ENCODE measurements at regions not wholly inside any gene's neighbourhood (a gene's known extent, or its start where the extent isn't known, plus 50 kb on each side); places are given as distances from the start of the nearest gene placed in this dataset.
"Not testable (repeated sequence)": the region's sequence is repeated elsewhere in the genome, so short reads cannot be mapped to it uniquely, and the experiment has no call there.

DNA sequence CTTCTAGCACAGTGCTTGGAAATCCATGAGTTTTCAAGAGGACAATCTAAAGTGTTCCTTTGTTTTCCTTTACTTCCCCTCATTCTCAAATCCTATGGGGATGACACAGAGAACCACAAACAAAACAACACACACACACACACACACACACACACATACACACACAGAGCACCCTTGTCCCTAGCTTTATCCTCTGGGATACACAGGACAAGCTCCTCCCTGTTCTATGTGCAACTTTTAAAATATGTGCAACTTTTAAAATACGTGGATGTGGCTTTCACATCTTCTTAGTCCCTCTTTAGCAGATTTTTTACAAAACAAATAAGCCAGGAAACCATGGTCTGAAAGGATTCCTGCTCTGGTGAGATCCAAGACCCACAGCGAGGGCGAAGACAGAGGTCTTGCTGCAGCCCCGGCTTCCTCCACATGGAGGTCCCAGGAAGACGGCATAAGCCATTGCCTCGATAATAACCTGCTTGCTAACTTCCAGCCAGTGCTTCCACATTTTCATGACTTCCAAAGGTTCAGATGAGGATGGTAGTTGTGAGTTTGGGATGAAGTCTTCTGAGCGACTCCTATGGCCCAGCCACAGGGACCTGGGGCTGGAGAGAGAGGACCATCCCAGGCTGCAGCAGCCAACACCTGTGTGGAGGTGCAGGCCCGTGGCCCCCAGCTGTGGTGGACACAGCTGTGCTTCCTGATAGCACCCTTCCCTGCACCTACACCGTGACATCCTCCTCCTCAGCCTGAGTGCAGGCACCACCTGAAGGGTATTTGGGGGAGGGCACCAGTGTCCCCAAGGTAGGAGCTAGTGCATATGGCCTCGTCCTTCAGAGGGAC, 62.8 kb upstream of the CD93 start:
- no peak for DNase-seq

GRCh38 chr20:23147964-23148730, 62.0 kb upstream of the CD93 start:
- DNase-seq: peak in 3 of 14 donors; percentile 9 to 50 (median 39)

- DNase-seq: no peak
Observed at GRCh38 chr20:23147647-23147963, 61.5 kb upstream of the CD93 start.

DNA sequence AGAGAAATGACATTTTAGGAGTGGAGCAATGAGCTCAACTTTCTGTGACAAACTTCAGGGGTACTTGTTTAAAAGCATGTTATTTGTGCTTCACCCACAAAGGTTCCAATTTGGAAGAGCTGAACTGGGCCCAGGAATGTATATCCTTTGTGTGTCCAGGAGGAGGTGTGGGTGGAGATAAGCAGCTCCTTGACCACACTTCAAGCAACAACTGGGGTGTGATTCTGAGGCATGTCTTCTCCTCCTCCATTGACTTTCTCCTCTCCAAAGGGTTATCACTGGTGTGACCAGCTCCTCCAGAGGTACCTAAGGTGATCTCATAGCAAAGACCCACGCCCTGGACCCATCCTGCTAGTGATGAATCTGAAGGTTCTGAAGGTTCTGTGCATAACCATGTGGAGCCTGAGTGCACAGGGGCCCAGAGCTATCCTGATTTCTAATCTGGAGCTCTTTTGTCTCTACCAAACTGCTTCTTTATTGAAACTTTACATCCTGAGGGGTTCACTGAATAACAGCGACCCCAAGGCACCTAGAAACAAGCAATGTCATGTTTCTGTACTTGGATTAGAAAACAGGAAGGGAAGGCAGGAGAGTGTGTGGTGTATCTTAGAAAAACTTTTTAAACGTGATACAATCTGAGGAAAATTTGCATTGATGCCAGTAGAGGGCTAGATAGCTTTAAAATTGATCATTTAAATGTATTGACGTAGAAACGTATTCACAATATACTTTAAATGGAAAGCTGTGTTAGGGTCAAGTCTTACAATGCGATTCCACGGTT, 60.9 kb upstream of the CD93 start:
- DNase-seq: no peak

GRCh38 chr20:23146181-23146580, 60.1 kb upstream of the CD93 start:
- DNase-seq: no peak

DNA sequence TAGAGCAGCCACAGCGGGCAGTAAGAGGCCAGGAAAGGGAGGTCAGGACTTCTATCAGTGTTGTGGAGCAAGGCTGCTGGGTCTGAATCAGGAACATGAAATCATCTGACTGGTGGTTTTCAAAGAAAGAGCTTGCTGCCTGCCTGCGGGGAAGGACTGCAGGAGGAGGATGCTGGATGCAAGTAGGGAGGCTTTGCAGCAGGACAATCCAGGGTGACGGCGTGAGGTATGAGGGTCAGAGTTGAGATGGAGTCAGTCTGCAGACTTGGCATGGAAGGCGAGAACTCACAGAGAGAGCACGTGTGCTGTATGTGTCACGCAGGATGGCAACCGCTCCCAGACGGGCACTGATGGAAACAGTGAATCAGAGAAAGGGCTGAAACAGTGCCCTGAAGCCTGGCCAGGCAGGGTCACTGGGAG, 59.2 kb upstream of the CD93 start:
- peak in 3 of 14 donors; percentile 10 to 56 (median 16) for DNase-seq

GRCh38 chr20:23144856-23145255, 58.7 kb upstream of the CD93 start:
- peak in 2 of 14 donors; percentile 54 to 93 for DNase-seq

- peak in 1 of 14 donors; percentile 30 for DNase-seq
Observed at GRCh38 chr20:23143986-23144690, 58.0 kb upstream of the CD93 start.

GRCh38 chr20:23143098-23143497, 57.0 kb upstream of the CD93 start:
- peak in 1 of 14 donors; percentile 10 for DNase-seq

DNA sequence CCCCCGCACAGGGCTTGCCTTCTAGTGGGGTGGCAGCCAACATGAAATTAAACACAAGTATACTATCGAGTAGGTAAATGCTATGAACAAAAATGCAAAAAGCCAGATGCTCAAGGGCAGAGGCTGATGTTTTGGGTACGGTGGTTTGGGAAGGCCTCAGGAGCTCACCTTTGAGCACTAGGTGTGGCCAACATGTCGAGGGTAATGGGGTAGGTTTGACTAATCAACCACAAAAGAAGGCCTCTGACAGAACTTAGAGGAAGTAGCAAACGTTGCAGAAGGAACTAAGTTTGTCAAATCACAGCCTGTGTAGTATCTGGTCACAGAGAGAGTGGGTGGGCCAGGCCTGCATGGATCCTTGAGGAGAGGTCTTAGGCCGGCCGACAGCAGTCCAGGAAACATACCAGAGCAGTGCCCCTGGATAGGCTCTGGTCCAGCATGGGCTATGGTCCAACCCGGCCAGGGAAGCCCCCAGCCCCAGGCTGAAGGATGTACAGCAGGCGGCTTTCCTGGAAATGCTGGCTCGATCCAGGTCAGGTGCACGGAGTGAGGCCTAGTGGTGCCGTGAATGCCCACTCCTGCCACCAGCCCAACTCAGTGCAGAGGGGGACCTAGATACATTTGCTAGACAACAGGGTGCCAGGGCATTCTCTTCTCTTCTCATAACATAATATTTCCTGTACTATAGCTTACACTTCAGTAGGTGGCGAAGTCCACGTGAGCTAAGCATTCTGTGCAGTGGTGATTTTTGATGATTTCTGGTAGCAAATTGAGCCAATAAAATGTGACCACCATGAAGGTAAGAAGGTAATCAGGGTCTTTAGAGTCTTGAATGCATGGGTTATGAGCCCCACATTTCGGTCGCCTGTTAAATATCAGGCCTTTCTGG, 56.3 kb upstream of the CD93 start:
- no peak for DNase-seq

GRCh38 chr20:23141450-23142161, 55.5 kb upstream of the CD93 start:
- no peak for DNase-seq

DNA sequence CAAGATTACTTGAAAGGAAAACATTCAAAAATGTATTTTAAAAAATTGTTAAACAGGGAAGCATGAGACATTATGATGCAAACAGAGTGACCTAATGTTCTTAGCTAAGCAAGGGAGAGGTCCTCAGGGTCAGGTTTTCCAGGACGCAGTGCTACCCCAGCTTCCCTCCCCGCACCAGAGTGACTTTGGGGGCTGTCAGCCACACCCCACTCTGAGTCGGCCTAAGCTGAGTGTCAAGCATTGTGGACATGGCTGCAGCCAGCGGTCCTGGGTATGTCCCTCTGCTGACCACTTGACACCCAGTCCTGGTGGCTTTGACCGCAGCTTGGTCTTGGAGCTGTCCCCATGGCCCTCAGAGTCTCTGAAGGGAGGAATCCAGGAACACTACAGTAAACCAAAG, 54.9 kb upstream of the CD93 start:
- no peak for DNase-seq

DNA sequence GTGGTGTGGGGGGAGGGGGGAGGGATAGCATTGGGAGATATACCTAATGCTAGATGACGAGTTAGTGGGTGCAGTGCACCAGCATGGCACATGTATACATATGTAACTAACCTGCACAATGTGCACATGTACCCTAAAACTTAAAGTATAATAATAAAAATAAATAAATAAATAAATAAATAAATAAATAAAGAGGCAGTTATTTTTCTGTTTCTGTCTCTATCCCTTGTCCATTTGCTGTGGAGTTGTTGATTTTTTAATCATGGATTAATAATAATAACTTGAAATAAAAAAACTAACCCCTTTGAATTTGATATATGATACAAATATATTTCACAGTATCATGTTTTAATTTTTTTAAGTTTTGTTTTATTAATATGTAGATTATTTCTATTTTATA, 53.9 kb upstream of the CD93 start:
- DNase-seq: not testable (repeated sequence)

DNA sequence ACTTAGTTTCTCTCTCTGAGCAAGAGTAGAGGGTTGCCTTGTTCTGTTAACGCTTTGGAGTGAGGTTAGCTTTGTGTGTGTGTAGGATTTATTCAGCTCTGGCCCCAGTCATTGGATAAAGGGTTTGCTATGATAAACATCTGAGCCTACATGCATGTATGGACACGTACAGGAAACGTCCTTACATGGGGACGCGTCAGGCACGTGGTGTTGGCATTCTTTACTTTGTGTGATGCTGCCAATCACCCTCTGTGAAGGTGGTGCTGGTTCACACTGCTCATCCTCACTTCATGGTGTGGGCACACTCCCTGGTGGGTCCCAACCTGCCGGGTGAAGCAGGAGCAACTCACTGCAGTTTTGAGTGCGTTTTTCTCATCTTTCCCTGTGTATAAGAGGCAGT, 53.4 kb upstream of the CD93 start:
- DNase-seq: no peak

DNA sequence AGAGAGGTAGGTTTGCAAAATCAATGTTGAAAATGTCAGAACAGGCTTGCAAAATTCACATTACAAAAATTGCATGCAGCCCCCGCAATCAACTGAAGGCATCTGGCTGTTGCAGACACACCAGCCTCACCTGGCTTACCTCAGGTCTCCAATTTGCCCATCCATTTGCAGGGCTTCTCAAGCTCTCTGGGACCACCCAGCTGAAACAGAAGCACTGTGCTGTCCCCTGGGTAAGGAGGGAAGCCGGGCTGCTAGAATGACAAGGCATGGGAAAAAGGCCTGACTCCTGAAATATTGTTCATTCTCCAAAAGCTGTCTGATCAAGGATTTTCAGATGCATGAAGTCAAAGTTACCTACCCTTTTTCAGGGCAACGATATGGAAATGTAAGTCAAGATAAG, 52.6 kb upstream of the CD93 start:
- no peak for DNase-seq

DNA sequence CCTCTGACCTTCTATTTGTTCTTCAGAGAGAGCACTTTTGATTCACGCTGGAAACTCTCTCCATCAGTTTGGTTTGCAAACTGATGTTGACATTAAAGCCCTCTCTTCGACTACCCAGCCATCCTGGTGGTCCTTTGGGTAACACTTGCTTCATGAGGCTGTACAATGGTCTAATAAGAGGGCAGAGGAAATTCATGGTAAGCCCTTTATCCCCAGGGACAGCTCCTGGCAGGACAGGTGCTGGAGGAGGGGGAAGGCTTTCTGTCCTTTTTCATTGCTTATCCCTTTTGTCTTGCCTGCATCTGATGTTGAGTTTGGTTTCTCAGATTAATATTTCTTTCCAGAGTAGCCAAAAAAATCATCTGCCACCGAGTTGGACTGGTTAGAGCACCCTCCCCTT, 52.1 kb upstream of the CD93 start:
- no peak for DNase-seq

DNA sequence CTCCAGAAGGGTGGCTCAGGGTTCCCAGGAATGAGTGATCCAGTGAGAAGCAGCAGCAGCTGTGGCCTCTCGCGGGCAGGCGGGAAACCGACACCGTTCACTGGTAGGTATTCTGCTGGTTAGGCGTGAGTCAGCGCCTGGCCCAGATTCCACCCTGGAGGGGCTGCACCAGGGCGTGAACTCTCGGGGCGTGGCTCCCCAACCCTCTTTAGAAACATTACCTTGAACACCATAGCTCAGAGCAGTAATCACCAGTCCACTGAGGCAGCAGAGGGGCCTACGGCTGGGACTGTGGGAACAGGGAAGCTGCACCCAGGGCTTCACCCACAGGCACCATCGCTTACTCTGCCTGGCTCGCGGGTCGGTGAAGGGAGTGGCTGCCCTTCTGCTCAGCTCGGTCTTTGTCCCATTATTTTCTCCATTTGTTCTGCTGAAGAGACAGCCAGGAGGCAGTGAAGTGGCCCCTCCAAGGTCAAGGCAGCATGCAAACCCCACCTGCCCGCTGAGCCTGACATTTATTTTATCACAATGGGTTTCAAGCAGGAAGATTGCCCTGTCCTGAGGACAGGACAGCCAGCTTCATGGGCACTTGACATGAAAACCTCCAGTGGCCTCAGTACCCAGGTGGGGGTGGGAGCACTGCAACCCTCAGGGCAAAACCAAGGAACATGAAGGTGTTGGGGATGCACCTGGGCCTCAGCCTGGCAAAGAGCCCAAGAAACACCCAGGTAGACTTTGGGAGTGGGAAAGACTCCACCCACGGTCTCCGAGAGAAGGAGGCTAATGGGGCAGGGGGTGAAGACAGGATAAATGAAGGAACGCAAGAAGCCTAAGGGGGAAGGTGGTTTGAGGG, 51.0 kb upstream of the CD93 start:
- no peak for DNase-seq

DNA sequence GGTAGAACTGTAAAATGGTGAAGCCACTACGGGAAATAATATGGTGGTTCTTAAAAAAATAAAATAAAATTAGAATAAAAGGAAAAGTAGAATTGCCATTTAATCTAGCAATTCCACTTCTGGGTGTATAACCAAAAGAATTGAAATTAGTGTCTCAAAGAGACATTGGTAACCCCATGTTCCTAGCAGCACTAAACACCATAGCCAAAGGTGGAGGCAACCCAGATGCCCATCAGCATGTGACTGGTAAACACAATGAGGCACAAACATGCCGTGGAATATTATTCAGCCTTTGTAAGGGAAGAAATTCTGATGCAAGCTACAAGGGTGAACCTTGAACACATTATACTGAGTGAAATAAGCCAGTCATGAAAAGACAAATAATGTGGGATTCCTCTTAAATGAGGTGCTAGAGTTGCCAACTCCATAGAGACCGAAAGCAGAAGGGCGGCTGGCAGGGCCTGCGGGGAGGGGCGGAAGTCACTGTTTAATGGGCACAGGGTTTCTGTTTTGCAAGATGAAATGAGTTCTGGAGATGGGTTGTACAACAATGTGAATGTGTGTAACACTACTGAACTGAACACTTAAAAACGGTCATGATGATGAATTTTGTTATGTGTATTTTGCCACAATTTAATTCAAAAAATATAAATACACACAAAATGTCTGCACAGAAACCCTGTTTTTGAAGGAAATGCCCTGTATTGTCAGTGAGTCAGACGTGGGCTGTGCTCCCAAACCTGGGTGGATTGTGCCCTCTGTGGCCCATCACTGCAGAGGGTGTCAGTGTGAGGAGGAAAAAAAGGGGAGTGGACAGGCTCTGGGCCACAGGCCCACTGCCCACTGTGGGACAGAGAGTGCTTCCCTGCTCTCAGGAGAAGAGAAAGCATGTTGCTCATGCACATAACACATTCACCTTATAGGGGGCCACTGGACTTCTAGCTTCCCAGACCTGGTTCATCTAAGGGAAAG, 49.6 kb upstream of the CD93 start:
- peak in 1 of 14 donors; percentile 26 for DNase-seq

Measured in C1 segment of cervical spinal cord (tissue), 14 donors.